Sigmoid colon (tissue), 6 donors: ENCODE measurements at regions not wholly inside any gene's neighbourhood (a gene's known extent, or its start where the extent isn't known, plus 50 kb on each side); places are given as distances from the start of the nearest gene placed in this dataset.

ENCODE experiments used
- DNase-seq: peaks from one replicate; pipeline ENCODE4 v3.0.0-alpha.2; 2019
- H3K27ac ChIP-seq, 4 donors: fragments of 200-600 bp; sonication (generic); one replicate each; pipeline ENCODE4 v1.5.1; 2016 to 2019; ENCODE audit warnings: mild to moderate bottlenecking in 1 of 4
- H3K27me3 ChIP-seq, 3 donors: fragments of 200-600 bp; sonication (generic); one replicate each; pipeline ENCODE4 v1.5.1; 2019; ENCODE audit warnings: mild to moderate bottlenecking in 1 of 3
- H3K36me3 ChIP-seq, 4 donors: fragments of 200-600 bp; sonication (generic); one replicate each; pipeline ENCODE4 v1.5.1; 2016 to 2019
- H3K4me1 ChIP-seq, 4 donors: fragments of 200-600 bp; sonication (generic); one replicate each; pipeline ENCODE4 v1.5.1; 2017 to 2019
- H3K4me3 ChIP-seq, 4 donors: fragments of 200-600 bp; sonication (generic); one replicate each; pipeline ENCODE4 v1.5.1; 2017 to 2019; ENCODE audit warnings: mild to moderate bottlenecking in 2 of 4, moderate library complexity in 1 of 4
- H3K9me3 ChIP-seq, 4 donors: fragments of 200-600 bp in 3 of 4; sonication (generic) in 3 of 4; one replicate each; pipeline versions ENCODE4 v1.5.1 to v1.6.1; 2013 to 2019
- CTCF ChIP-seq, 4 experiments: fragments of 450-650 bp in 3 of 4; fragments of 200-600 bp in 1 of 4; IDR thresholded peaks; one replicate each; pipeline ENCODE4 v1.5.1; 2016 to 2019; ENCODE audit warnings: antibody characterized with exemption in 4 of 4, mild to moderate bottlenecking in 3 of 4, moderate library complexity in 2 of 4
- EP300 ChIP-seq, 4 donors: sonication (generic); formaldehyde crosslinking; IDR thresholded peaks; one replicate each; pipeline ENCODE4 v1.6.1; 2017; ENCODE audit warnings: antibody characterized with exemption in 4 of 4
- POLR2A ChIP-seq, 2 donors: fragments of 450-650 bp; IDR thresholded peaks; one replicate each; pipeline ENCODE4 v1.6.1; 2016; ENCODE audit warnings: antibody characterized with exemption in 2 of 2, mild to moderate bottlenecking in 2 of 2, moderate library complexity in 2 of 2
- POLR2AphosphoS5 ChIP-seq, 4 donors: sonication (generic); formaldehyde crosslinking; IDR thresholded peaks; one replicate each; pipeline ENCODE4 v1.6.1; 2017; ENCODE audit warnings: antibody characterized with exemption in 4 of 4
- WGBS, 2 donors: extraction: QIAGEN DNeasy Blood & Tissue Kit; methylation state at CpG; one replicate each; pipeline ENCODE4 v1.1.7; 2013; 5-methylcytosine and 5-hydroxymethylcytosine counted together
- intact Hi-C: fragments of 100-400 bp; cut with DNase I; formaldehyde crosslinking; loops from one replicate; pipeline ENCODE4 v1.15.1; 2023
- donor health status: healthy with polysubstance abuse.
- donor health status: healthy.

GRCh38 chr10:105594296-105594695, 953.2 kb downstream of the SORCS3 start:
- TF ChIP-seq CTCF (IDR thresholded peaks at IDR 0.05) (no peak), EP300 (IDR thresholded peaks at IDR 0.05) (no peak), POLR2AphosphoS5 (IDR thresholded peaks at IDR 0.05) (no peak), POLR2A (IDR thresholded peaks at IDR 0.05) (no peak)
- 84 to 91% methylated on average over 2 of the region's 2 CpGs for WGBS, 2 donors
- intact Hi-C loops = no loop called here

GRCh38 chr10:105592468-105592867, 951.4 kb downstream of the SORCS3 start:
- WGBS, 2 donors = 85 to 96% methylated on average over 1 of the region's 1 CpG
- H3K27ac ChIP-seq = no peak overlapping the region

More at GRCh38 chr10:105594296-105594695, 953.2 kb downstream of the SORCS3 start:
- no peak for DNase-seq
- peaks cover 0 to 7% (median 0%) of the 10 kb centered on the region in 4 donors for H3K4me1 ChIP-seq
- H3K27me3 ChIP-seq = no peaks in the 10 kb centered on the region
- no peak overlapping the region for H3K4me3 ChIP-seq
- no peak overlapping the region for H3K27ac ChIP-seq
- H3K36me3 ChIP-seq = no peaks in the 10 kb centered on the region
- H3K9me3 ChIP-seq = no peaks in the 10 kb centered on the region

GRCh38 chr10:105586451-105587098, 945.5 kb downstream of the SORCS3 start:
- H3K4me1 ChIP-seq = peaks cover 0 to 16% (median 0%) of the 10 kb centered on the region in 4 donors
- no peak for DNase-seq
- TF ChIP-seq POLR2A (IDR thresholded peaks at IDR 0.05) (no peak), EP300 (IDR thresholded peaks at IDR 0.05) (no peak), CTCF (IDR thresholded peaks at IDR 0.05) (no peak), POLR2AphosphoS5 (IDR thresholded peaks at IDR 0.05) (no peak)
- no peak overlapping the region for H3K27ac ChIP-seq
- WGBS, 2 donors = 87 to 89% methylated on average over 4 of the region's 4 CpGs
- no peaks in the 10 kb centered on the region for H3K9me3 ChIP-seq
- intact Hi-C loops = no loop called here
- no peaks in the 10 kb centered on the region for H3K36me3 ChIP-seq
- no peaks in the 10 kb centered on the region for H3K27me3 ChIP-seq
- no peak overlapping the region for H3K4me3 ChIP-seq

More at GRCh38 chr10:105592468-105592867, 951.4 kb downstream of the SORCS3 start:
- no peak for TF ChIP-seq CTCF (IDR thresholded peaks at IDR 0.05)
- no peak for TF ChIP-seq POLR2AphosphoS5 (IDR thresholded peaks at IDR 0.05)
- TF ChIP-seq EP300 (IDR thresholded peaks at IDR 0.05) = no peak
- no peak for TF ChIP-seq POLR2A (IDR thresholded peaks at IDR 0.05)
- H3K36me3 ChIP-seq = no peaks in the 10 kb centered on the region
- no peak for DNase-seq
- H3K27me3 ChIP-seq = no peaks in the 10 kb centered on the region
- H3K9me3 ChIP-seq = no peaks in the 10 kb centered on the region
- H3K4me3 ChIP-seq = no peak overlapping the region
- intact Hi-C loops = no loop called here
- H3K4me1 ChIP-seq = peaks cover 0 to 6% (median 0%) of the 10 kb centered on the region in 4 donors

- 77 to 86% methylated on average over 5 of the region's 5 CpGs for WGBS, 2 donors
- intact Hi-C loops = no loop called here
- no peak overlapping the region for H3K4me3 ChIP-seq
These were observed 944.7 kb downstream of the SORCS3 start for GRCh38 chr10:105585753-105586152.

More at GRCh38 chr10:105585753-105586152, 944.7 kb downstream of the SORCS3 start:
- no peak for DNase-seq
- H3K27me3 ChIP-seq = no peaks in the 10 kb centered on the region
- H3K27ac ChIP-seq = no peak overlapping the region
- no peaks in the 10 kb centered on the region for H3K36me3 ChIP-seq
- H3K9me3 ChIP-seq = no peaks in the 10 kb centered on the region
- peaks cover 0 to 16% (median 0%) of the 10 kb centered on the region in 4 donors for H3K4me1 ChIP-seq
- TF ChIP-seq CTCF (IDR thresholded peaks at IDR 0.05) (no peak), POLR2A (IDR thresholded peaks at IDR 0.05) (no peak), POLR2AphosphoS5 (IDR thresholded peaks at IDR 0.05) (no peak), EP300 (IDR thresholded peaks at IDR 0.05) (no peak)
